ENCODE measurements at regions not wholly inside any gene's neighbourhood (a gene's known extent, or its start where the extent isn't known, plus 50 kb on each side); places are given as distances from the start of the nearest gene placed in this dataset.
"Not testable (repeated sequence)": the region's sequence is repeated elsewhere in the genome, so short reads cannot be mapped to it uniquely, and the experiment has no call there.

GRCh38 chr2:4931721-4932365 lies 760.3 kb upstream of the SOX11 start:
- Mint-ChIP-seq H3K27me3 (ENCODE audit: low read depth) (no peaks in the 10 kb centered on the region), H3K9me3 (ENCODE audit: low read depth) (no peaks in the 10 kb centered on the region), H3K4me1 (ENCODE audit: low read depth) (peaks cover 9% of the 10 kb centered on the region), H3K4me3 (ENCODE audit: unreplicated experiment) (no peak overlapping the region), H3K36me3 (ENCODE audit: low read depth) (peaks cover 1% of the 10 kb centered on the region), H3K27ac (ENCODE audit: unreplicated experiment) (no peak overlapping the region)
- no peak for DNase-seq (ENCODE audit: low spot score)
- TF ChIP-seq, protein P1, sequence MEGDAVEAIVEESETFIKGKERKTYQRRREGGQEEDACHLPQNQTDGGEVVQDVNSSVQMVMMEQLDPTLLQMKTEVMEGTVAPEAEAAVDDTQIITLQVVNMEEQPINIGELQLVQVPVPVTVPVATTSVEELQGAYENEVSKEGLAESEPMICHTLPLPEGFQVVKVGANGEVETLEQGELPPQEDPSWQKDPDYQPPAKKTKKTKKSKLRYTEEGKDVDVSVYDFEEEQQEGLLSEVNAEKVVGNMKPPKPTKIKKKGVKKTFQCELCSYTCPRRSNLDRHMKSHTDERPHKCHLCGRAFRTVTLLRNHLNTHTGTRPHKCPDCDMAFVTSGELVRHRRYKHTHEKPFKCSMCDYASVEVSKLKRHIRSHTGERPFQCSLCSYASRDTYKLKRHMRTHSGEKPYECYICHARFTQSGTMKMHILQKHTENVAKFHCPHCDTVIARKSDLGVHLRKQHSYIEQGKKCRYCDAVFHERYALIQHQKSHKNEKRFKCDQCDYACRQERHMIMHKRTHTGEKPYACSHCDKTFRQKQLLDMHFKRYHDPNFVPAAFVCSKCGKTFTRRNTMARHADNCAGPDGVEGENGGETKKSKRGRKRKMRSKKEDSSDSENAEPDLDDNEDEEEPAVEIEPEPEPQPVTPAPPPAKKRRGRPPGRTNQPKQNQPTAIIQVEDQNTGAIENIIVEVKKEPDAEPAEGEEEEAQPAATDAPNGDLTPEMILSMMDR (IDR thresholded peaks at IDR 0.05) = no peak

- H3K9me3 Mint-ChIP-seq (ENCODE audit: low read depth); DNase-seq (ENCODE audit: low spot score); H3K27ac Mint-ChIP-seq (ENCODE audit: unreplicated experiment); H3K4me3 Mint-ChIP-seq (ENCODE audit: unreplicated experiment); H3K36me3 Mint-ChIP-seq (ENCODE audit: low read depth); H3K27me3 Mint-ChIP-seq (ENCODE audit: low read depth): not testable (repeated sequence)
- H3K4me1 Mint-ChIP-seq (ENCODE audit: low read depth) = peaks cover 18% of the 10 kb centered on the region
Observed at GRCh38 chr2:4935291-4935690, 756.9 kb upstream of the SOX11 start.

DNA sequence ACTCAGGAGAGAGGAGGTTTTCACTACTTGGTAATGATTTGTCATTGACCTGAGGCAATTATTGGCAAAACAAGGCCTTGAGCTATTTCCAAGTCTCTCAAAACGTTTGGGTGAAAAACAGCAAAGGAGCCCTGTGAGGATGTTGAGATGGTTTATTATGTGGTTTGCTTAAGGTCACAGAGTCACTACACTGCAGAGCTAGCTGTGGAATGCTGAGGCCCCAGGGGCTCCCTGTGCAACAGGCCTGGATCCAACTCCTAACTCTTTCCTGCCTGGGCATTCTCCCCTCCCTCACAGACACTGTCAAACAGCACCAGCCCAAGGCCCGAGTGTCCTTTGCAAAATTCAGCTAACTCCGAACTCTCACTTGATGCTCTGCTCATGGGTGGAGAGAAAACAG lies 754.6 kb upstream of the SOX11 start:
- peaks cover 1% of the 10 kb centered on the region for H3K36me3 Mint-ChIP-seq (ENCODE audit: low read depth)
- H3K4me3 Mint-ChIP-seq (ENCODE audit: unreplicated experiment) = no peak overlapping the region
- H3K27ac Mint-ChIP-seq (ENCODE audit: unreplicated experiment) = no peak overlapping the region
- no peak for DNase-seq (ENCODE audit: low spot score)
- H3K9me3 Mint-ChIP-seq (ENCODE audit: low read depth) = no peaks in the 10 kb centered on the region
- TF ChIP-seq, protein P1 (IDR thresholded peaks at IDR 0.05) = no peak
- H3K27me3 Mint-ChIP-seq (ENCODE audit: low read depth) = no peaks in the 10 kb centered on the region
- peaks cover 18% of the 10 kb centered on the region for H3K4me1 Mint-ChIP-seq (ENCODE audit: low read depth)

GRCh38 chr2:4938206-4938605 lies 754.0 kb upstream of the SOX11 start:
- Mint-ChIP-seq H3K36me3 (ENCODE audit: low read depth) (no peaks in the 10 kb centered on the region), H3K27me3 (ENCODE audit: low read depth) (no peaks in the 10 kb centered on the region), H3K9me3 (ENCODE audit: low read depth) (no peaks in the 10 kb centered on the region), H3K27ac (ENCODE audit: unreplicated experiment) (no peak overlapping the region), H3K4me1 (ENCODE audit: low read depth) (peaks cover 18% of the 10 kb centered on the region), H3K4me3 (ENCODE audit: unreplicated experiment) (no peak overlapping the region)
- no peak for DNase-seq (ENCODE audit: low spot score)
- TF ChIP-seq, protein P1 (IDR thresholded peaks at IDR 0.05) = no peak

- no peaks in the 10 kb centered on the region for H3K36me3 Mint-ChIP-seq (ENCODE audit: low read depth)
- H3K27ac Mint-ChIP-seq (ENCODE audit: unreplicated experiment) = no peak overlapping the region
- TF ChIP-seq, protein P1 (IDR thresholded peaks at IDR 0.05) = no peak
- no peaks in the 10 kb centered on the region for H3K9me3 Mint-ChIP-seq (ENCODE audit: low read depth)
- no peak overlapping the region for H3K4me3 Mint-ChIP-seq (ENCODE audit: unreplicated experiment)
- DNase-seq (ENCODE audit: low spot score) = no peak
- H3K27me3 Mint-ChIP-seq (ENCODE audit: low read depth) = no peaks in the 10 kb centered on the region
- peaks cover 10% of the 10 kb centered on the region for H3K4me1 Mint-ChIP-seq (ENCODE audit: low read depth)
Observed at GRCh38 chr2:4942441-4942840, 749.7 kb upstream of the SOX11 start.

- H3K4me1 Mint-ChIP-seq (ENCODE audit: low read depth) = no peaks in the 10 kb centered on the region
- no peak for DNase-seq (ENCODE audit: low spot score)
- H3K9me3 Mint-ChIP-seq (ENCODE audit: low read depth) = no peaks in the 10 kb centered on the region
- H3K27ac Mint-ChIP-seq (ENCODE audit: unreplicated experiment) = no peak overlapping the region
- no peak overlapping the region for H3K4me3 Mint-ChIP-seq (ENCODE audit: unreplicated experiment)
- TF ChIP-seq, protein P1 (IDR thresholded peaks at IDR 0.05) = no peak
- no peaks in the 10 kb centered on the region for H3K36me3 Mint-ChIP-seq (ENCODE audit: low read depth)
- H3K27me3 Mint-ChIP-seq (ENCODE audit: low read depth) = no peaks in the 10 kb centered on the region
Observed at GRCh38 chr2:4947911-4948310, 744.3 kb upstream of the SOX11 start.
